ENCODE measurements at regions not wholly inside any gene's neighbourhood (a gene's known extent, or its start where the extent isn't known, plus 50 kb on each side); places are given as distances from the start of the nearest gene placed in this dataset.

DNA sequence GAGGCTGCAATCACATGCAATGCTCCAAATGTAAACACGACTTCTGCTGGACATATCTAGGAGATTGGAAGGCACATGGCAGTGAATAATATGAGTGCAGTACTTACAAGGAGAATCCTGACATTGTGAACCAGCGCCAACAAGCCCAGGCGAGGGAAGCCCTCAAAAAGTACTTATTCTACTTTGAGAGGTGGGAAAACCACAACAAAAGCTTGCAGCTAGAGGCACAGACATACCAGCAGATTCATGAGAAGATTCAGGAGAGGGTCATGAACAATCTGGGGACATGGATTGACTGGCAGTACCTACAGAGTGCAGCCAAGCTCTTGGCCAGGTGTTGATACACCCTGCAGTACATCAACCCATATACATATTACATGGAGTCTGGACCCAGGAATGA, 475.7 kb upstream of the CDH2 start:
- peak; percentile 1 for DNase-seq

DNA sequence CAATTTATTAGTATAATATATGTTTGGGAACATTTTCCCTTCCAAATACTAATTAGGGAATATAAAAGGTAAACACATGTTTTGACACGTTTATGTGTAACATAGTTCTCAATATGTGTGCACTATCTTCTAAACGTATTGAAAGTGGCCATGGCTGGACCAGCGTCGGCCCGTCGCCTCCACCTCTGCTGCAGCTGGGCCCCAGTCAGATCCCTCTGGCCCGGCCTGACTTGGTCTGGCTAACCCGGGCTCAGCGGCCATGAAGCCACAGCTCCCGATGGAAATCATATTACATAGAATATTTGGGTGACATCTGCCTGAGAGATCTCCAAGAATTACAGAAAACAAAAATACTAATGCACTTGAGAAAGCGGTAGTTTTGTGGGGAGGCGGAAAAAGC, 474.4 kb upstream of the CDH2 start:
- DNase-seq = no peak

DNA sequence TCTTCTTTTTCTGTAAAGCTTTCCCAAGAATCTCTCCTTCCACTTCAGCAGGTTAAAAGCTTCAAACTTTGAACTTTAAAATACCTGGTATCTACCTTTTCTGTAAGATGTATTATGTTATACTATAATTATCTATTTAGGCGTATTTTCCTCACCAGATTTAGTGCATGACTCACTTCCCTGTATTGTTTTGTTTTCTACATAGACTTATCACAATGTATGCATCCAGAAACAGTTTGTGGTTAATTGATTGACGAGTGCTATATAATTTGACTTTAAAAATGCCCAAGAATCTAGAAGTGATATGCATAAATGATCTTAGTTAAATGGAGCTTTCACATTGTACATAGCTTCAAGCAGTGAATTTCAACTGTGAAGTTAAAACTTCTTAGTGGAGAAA, 473.9 kb upstream of the CDH2 start:
- DNase-seq = no peak

DNA sequence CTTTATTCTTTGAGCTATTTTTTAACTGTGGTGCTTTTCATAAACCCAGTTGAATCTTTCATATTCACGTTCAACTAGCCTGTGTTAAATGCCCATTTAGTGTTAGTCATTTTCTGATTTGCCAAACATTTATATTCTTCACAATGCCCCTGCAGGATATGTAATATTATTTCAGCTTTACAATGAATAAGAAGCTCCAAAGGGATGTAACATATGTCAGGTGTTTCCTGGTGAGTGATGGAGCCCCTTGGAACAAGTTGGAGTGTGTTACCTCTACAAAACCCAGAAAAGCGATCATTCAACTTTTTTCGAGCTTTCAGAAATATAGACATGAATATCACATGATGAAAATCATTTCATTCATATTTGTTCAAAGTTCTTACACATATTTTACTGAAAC, 471.0 kb upstream of the CDH2 start:
- DNase-seq = no peak

DNA sequence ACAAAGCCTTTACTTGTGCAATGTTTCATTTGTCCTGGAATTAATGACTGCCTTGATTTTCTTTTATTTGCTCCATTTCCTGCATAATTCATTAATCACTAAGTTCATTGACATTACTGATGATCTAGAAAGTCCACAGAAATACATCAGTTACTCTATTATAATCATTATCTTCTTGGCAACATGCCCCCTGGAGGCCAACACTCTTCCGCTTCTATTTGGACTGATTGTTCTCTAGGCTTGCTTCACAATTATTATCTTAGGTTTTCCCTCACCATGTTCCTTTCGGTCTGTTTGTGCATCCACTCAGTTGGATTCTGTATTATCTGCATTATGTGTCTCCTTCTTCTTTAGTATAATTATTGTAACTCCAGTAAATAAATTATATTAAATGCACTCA, 461.0 kb upstream of the CDH2 start:
- DNase-seq = peak; percentile 12

DNA sequence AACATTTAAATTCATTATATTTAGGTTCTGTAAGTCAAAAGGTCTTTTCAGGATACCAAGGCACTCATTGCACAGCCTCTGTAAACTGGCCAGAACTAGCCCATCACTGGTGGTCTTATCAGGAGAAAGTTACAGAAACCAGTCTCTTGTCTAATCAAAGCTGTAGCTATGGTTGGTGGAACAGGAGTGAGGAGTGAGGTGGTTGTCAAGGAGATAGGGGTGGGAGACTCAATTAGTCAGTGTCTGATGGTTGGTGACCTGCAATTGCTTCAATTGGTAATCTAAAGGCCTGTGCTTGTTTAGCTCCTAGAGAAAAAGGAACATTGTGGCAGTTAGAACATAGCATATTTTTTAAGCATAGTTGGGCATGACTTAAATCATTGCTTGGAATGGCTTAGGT, 458.6 kb upstream of the CDH2 start:
- no peak for DNase-seq

DNA sequence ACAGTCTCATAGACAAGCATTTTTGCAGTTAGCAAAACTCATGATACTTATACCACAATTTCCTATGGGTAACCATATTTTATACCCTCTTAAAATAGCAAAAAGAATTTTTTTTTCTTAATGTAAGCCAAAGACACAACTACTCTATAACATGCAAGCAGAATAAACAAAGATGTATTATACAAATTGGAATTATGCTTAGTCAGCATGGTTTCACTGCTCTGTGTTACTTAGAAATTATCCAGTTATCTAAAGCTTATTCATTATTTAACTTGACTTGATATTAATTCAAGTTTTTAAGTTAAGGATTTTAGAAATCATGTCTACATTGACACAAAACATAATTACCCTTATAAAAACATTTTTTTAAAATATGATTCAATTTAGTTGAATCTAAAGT, 449.8 kb upstream of the CDH2 start:
- DNase-seq = no peak

DNA sequence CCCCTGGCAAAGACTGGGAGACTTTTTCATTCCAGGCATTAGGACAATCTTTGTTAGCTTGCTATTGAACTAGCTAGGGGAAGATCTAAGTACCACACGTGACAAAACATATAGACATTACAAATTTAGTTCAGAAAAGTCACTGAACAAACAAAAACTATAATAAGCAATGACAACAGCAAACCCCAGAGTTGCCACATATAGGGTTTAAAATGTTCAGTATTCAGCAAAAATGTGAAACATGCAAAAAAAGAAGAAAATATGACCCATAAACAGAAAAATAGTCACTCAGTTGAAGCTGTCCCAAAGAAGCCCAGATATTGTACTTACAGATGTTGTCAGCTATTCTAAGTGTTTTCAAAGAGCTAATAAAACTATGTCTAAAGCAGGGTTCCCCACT, 431.1 kb upstream of the CDH2 start:
- no peak for DNase-seq

DNA sequence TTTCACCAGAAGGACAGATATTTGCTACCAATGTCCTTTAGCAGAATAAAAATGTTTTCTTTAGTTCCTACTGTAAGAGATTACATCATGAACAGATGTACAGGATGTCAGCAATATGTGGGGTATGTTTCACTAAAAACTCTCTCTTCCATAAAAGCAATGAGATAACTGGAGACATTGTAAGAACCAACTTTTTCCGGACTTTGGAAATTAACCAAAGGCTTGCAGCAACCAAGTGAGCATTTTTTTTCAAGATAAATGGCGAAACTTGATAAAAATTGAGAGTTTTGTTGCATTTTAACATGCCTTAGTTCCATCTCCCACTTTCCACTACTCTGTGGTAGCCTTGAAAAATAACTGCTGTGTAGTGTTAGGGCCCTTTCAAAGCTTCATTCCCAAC, 429.8 kb upstream of the CDH2 start:
- no peak for DNase-seq

DNA sequence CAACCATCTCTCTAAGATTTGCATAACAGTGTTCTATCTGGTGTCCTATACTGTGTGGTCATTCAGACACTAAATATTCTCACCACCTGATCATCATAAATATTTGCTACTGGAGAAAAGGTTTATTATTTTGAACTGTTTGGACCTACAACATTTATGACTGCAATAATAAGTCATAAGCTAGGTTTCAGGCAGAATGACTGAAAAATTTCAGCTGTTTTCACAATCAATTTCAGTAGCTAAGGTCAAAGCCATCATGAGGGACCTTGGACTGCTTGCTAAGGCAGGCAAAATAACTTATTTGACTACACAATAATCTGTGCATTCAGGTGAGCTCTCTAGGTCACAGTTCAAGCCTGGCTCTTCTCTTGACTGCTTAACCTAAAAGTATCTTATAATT, 425.5 kb upstream of the CDH2 start:
- DNase-seq = no peak

DNA sequence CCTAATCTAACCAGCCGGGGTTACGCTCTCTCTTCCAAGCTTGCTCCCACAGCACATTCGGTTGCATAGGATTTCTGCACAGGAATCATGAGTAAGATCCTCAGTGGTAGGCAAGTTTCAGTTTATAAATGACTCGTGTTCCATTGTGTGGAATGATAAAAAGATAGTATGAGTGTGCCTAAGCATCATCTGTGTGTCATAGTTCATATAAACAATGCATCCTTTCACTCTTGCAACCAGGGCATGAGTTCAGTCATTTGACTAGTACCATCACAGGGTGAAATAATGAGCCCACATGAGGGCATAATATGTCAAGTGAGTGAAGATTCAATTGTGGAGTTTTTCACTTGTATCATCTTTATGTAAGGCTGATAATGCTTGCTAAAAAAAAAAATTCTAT, 417.1 kb upstream of the CDH2 start:
- no peak for DNase-seq

DNA sequence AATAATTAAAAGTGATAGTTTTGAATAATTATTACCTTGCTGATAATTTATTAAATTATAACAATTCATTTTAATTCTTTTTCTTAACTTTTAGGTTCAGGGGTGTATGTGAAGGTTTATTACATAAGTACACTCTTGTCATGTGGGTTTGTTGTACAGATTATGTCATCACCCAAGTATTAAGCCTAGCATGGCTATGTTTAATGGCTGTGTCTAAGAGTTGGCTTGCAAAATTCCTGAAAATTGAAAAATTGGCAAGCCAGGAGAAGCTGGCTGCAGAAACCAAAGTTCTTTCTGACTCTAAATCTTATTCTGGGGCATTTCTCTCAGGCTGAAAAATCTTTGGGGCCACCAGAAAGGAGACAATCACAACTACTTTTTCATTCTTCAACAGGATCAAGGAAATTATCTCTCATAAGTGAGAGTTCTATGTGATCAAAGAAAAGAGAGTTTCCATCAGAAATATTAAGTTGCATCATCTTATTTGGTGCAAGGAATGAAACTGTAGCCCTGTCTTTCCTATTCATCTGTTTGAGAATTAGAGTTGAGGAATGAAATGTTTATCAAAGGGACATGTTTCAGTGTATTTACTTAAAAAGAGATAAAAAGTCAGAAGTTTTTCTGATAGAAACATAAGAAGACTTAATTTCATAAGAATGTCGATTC, 412.1 kb upstream of the CDH2 start:
- no peak for DNase-seq

DNA sequence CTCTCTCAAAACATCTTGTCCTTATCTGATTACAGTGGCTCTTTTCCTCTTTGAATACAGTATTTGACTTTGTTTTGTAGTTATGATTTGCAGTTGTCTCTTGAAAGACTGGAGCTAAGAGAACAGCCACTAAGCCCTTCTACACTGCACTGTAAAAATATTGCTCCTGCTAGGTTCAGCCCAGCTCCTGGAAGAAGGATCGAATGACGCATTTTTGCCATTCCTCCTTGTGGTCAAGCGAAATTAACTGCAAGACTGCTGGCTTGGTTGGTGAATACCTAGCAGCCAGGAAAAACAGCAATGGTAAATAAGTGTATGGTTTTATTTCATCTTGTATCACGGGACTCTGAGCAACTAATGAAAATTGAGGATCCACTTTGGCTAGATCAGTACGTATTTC, 407.8 kb upstream of the CDH2 start:
- DNase-seq = no peak

DNA sequence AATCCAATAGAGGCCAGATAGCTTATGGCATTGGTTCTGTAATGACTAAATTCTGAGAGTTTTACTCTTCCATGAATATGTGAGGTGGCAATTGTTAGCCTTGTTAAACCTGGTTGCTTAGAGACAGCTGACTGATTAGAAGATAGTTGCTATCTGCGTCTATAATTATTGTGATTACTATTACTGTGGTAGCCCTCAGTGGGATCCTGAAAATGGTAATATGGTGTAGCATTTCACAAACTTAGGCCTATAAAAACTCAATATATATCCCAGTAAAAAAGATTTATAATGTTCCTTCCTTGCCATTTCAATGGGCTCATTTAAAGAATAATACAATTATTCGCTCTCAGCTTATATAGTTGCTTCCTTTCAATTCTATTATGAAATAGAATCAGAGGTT, 405.8 kb upstream of the CDH2 start:
- DNase-seq = no peak

DNA sequence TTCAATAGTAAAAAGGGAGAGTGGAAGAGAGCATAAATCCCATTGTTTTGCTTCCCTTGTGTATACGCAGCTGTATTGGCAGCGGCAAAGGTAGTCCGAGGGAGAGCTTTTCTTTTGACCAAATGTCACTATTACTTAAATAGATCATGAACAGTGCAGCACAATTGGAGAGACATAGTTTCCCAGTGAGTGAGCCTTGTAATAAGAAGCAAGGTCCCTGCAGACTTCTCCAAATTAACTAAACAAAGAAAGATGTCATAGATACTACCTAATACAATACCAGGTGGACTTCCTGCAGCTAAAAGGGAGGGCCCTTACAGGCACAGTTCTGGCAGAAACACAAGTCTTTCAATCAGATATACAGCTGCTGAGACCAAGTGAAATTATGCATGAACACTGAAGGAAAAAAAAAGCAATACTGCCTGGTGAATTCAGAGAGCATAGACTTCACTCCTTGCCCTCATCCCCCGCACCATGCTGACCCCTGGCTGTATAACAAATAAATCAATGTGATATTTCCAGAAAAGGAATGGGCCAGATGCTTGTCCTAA, 404.7 kb upstream of the CDH2 start:
- no peak for DNase-seq

DNA sequence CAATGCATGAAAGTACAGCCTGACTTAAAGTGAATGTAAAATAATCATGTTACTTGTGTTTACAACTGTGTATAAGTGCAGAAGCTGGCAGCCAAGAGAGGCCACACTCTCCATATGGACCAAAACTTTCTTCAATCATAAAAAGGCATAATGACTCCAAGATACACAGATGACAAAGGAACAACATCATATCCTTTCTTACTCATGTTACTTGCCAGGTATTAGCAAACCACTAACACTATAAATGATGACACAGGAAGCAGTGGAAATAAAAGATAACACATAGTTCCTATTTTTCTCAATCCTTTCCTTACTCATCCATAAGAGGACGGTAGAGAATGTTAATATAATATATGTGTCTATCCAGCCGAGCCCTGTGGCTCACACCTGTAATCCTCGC, 400.0 kb upstream of the CDH2 start:
- DNase-seq = no peak

DNA sequence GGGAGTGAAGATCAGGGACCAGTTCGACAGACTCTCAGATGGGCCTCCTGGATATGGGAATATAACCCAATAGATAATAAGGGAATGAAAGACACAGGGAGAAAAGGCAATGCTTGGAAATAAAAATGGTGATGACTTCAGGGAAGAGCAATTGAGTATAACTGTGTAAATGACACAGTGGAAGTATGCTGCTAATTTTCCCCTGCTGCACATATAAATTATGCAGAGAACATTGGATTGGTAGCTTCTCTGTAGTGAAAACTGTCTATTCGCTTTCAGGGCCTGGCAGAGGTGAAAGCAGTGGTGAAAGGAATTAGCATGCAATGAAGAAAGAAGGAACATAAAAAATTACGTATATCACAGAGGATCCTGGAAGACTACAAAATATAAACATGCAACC, 398.2 kb upstream of the CDH2 start:
- DNase-seq = no peak

DNA sequence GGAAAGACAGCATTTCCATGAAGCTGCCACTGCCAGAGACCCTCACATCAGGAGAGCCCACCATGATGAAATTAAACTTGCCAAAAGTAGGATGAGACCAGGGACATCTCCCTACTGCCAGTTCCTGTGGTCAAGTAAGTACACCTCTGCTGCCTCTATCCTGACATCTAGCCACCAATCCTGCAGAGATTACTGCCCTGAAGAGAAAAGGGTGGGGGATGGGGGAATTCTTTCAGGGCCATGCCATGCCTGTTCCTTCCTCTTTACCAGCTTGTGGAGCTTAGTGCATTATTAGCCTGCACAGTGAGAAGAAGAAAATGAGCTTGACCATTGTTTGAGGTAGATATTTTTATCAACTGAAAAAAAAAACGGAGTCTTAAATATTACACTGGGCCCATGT, 397.2 kb upstream of the CDH2 start:
- DNase-seq = peak; percentile 5

DNA sequence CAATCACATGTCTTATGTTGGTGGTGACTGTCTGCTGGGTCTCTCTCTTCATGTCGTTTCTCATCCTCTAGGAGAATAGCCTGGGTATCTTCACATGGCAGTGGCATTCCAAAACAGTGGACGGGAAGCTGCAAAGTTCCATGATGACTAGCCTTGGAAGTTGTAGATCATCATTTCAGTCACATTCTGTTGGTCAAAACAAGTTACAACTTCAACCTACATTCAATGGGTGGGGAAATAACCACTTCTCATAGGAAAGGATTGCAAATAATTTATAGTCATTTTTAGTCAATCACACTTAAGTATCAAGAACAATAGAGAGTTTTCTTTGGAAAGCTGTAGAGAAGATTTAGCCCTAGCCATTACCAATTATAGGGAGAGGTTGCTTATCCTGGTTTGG, 395.0 kb upstream of the CDH2 start:
- no peak for DNase-seq

DNA sequence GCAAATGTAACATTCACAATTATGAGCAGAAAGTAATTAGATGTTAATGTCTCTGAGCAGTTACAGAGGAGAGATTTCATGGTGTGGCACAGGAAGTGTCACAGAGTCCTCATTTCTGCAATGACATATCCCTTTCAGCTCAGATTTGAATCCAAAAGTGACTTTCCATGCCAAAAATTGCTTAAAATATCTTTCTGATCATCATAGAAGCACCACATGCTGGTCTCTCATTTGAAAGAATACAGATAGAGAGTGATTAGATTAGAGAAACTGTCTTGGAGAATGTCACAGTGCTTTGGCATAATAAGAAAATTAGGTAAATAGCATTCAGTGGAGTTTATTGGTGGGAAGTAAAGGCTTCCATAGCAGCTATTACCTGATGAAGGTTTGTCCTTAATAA, 383.4 kb upstream of the CDH2 start:
- no peak for DNase-seq

DNA sequence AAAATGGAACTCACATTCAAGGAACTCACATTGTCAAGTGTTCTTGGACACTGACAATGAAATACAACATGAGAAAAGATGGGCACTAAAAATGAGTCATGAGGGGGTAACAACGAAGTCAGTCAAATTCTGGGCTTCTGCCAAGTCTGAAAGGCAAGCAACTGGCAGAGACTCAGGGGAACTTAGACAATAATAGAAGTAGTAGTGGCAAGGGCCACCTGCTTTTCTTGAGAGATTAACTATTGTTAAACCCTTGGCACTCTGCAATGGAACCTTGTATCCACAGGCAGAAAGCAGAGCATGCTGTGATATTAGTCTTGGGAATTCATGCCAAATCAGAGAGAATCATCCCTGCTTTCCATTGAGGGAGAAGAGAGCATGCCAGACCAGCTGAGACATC, 382.6 kb upstream of the CDH2 start:
- no peak for DNase-seq

DNA sequence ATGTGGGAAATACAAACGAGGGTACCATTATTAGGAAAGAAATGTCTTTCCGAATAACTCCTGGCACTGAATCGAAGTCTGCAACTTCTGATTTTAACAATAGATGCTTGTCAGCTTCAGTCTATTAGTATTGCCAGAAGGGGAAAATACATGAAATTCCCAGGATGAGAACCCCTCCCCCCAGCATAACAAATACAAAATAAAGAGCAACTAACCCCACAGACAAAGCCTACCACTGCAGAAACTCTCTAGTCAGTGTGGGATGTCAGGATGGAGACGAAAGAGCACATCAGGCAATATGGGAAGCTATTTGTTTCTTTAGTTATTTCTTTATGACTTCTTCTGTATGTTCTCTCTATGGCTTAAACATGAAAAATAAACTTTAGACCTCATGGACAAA, 365.0 kb upstream of the CDH2 start:
- DNase-seq = no peak

DNA sequence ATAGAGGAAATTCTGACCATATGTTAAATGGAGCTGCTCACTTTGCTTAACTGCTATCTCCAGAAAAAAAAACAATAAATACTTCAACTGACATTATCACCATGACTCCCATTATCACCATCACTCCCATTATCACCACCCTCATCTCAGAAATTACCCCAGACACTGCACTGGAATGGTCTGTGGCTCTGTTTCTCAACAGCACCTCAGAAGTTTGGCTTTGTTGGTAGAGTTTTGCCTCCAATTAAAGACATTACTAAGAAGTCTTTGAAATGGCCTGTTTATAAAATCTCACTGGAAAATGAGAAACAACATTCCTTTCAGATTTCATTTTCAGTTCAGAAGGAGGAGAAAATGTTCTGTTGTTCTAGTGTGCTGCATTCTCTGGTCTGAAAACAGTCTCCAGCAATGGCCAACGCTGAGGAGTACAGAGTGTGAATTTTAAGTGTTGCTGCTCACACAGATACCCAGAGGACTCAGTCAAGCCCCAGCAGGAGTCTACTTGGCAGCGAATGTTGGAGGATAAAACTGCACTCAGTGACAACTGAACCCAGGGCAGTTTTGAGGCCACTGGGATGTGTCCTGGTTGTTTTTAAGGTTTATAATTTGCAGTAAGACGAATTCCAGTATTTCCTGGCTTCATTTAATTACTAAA, 364.5 kb upstream of the CDH2 start:
- DNase-seq = no peak

DNA sequence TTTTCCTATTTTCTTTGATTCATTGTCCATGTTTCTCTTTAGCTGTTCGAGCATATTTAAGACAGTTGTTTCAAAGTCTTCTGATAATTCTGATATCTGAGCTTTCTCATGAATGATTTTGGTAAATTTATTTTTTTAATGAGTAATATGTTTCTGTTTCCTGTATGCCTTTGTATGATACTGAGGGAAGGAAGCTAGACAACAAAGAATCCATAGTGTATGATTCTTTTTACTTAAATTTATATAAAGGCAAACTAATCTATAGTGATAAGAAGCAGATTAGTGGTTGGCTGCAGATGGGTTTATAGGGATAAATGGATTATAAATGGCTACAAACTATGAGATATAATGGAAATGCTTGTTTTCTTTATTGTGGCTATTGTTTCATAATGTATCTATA, 352.7 kb upstream of the CDH2 start:
- DNase-seq = no peak

DNA sequence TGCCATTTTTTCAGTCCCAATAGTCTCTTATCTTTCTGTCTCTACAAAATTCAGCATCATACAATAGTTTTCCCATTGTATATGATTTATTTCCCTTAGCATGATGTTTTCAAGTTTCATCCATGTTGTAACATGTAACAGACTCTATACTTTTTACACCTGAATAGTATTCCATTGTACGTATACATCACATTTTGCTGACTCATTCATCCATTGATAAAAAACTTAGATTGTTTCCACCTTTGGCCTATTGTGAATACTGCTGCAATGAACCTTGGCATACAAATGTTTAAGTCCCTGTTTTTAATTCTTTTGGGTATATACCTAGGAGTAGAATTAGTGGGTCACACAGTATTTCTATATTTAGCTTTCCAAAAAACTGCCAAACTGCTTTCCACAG, 349.3 kb upstream of the CDH2 start:
- no peak for DNase-seq
